Neural cell (in vitro differentiated cells): ENCODE measurements at regions not wholly inside any gene's neighbourhood (a gene's known extent, or its start where the extent isn't known, plus 50 kb on each side); places are given as distances from the start of the nearest gene placed in this dataset.

Experiments used
- CTCF ChIP-seq: fragments of 450-650 bp; IDR thresholded peaks from 2 replicates; pipeline ENCODE4 v1.5.1; 2014; ENCODE audit warnings: antibody characterized with exemption, mild to moderate bottlenecking, moderate library complexity; ENCODE audit not compliant: poor library complexity, severe bottlenecking
- EP300 ChIP-seq: fragments of 450-650 bp; conservative IDR thresholded peaks from 2 replicates; pipeline ENCODE4 v1.6.1; 2014; ENCODE audit warnings: antibody characterized with exemption, mild to moderate bottlenecking, moderate library complexity; ENCODE audit not compliant: poor library complexity, severe bottlenecking
- EZH2 ChIP-seq: fragments of 200-600, 300-800 bp; shearing (Covaris generic), sonication (generic); IDR thresholded peaks from 2 replicates; pipeline ENCODE4 v1.6.1; 2014; ENCODE audit warnings: antibody characterized with exemption, low read length, borderline replicate concordance, mild to moderate bottlenecking; ENCODE audit not compliant: insufficient read depth, poor library complexity, severe bottlenecking
- MXI1 ChIP-seq: fragments of 450-650 bp; conservative IDR thresholded peaks from 2 replicates; pipeline ENCODE4 v1.6.1; 2014; ENCODE audit warnings: antibody characterized with exemption, mild to moderate bottlenecking; ENCODE audit not compliant: poor library complexity, severe bottlenecking
- POLR2AphosphoS5 ChIP-seq: IDR thresholded peaks from 2 replicates; pipeline ENCODE4 v1.6.1; 2012
- RAD21 ChIP-seq: fragments of 450-650 bp; conservative IDR thresholded peaks from 2 replicates; pipeline ENCODE4 v1.6.1; 2014; ENCODE audit warnings: antibody characterized with exemption, mild to moderate bottlenecking, moderate library complexity
- TAF1 ChIP-seq: IDR thresholded peaks from 2 replicates; pipeline ENCODE4 v1.6.1; 2012; ENCODE audit warnings: low read depth

- no peak for TF ChIP-seq CTCF
- TF ChIP-seq POLR2AphosphoS5: no peak
- no peak for TF ChIP-seq EP300
- TF ChIP-seq MXI1: no peak
- no peak for TF ChIP-seq EZH2
- TF ChIP-seq RAD21: no peak
- no peak for TF ChIP-seq TAF1
Observed at GRCh38 chr21:15624646-15625045, 105.1 kb upstream of the USP25 start.
